ENCODE measurements at regions not wholly inside any gene's neighbourhood (a gene's known extent, or its start where the extent isn't known, plus 50 kb on each side); places are given as distances from the start of the nearest gene placed in this dataset.

DNA sequence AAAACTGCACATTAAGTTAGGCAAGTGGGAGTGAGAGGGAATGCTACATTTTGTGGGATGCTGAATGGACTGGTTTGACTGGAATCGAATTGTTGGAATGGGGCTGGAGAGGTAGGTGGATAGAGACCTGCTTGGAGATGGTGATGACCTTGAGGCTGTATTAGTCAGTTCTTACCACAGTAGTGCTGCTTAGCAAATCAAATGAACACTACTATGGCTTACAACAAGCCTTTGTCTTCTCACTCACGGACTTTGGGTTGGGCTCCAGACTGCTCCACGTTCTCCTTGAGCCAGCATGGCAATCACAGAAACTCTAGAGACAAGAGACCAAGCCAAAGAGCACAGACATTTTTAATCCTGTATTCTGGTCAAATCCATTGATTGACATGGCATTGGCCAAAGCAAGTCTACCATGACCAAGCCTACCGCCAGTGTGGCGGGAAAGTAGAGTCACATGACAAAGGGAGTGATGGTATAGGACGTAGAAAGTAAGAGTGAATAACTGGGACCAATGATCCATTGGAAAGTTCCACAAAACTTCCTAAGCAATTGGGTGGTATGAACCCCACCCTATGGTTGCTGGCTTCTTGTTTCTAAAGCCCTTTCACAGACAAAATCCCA is 70.3 kb upstream of the FOXP4 start:
- TF ChIP-seq, protein P1, sequence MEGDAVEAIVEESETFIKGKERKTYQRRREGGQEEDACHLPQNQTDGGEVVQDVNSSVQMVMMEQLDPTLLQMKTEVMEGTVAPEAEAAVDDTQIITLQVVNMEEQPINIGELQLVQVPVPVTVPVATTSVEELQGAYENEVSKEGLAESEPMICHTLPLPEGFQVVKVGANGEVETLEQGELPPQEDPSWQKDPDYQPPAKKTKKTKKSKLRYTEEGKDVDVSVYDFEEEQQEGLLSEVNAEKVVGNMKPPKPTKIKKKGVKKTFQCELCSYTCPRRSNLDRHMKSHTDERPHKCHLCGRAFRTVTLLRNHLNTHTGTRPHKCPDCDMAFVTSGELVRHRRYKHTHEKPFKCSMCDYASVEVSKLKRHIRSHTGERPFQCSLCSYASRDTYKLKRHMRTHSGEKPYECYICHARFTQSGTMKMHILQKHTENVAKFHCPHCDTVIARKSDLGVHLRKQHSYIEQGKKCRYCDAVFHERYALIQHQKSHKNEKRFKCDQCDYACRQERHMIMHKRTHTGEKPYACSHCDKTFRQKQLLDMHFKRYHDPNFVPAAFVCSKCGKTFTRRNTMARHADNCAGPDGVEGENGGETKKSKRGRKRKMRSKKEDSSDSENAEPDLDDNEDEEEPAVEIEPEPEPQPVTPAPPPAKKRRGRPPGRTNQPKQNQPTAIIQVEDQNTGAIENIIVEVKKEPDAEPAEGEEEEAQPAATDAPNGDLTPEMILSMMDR (IDR thresholded peaks at IDR 0.05) = no peak
- no peak for TF ChIP-seq POLR2A (IDR thresholded peaks at IDR 0.05)
